Neuronal stem cell (in vitro differentiated cells): ENCODE measurements at regions not wholly inside any gene's neighbourhood (a gene's known extent, or its start where the extent isn't known, plus 50 kb on each side); places are given as distances from the start of the nearest gene placed in this dataset.

ENCODE experiments used
- DNase-seq: peaks from one replicate; pipeline ENCODE4 v3.0.0-alpha.2; 2013; ENCODE audit warnings: low spot score
- H2AFZ ChIP-seq: one replicate; pipeline ENCODE4 v1.6.1; 2013; ENCODE audit warnings: mild to moderate bottlenecking, low read length, inconsistent platforms
- H2AK5ac ChIP-seq: 2 replicates; pipeline ENCODE4 v1.6.1; 2013; ENCODE audit warnings: low read depth, mild to moderate bottlenecking, inconsistent platforms, low read length, moderate library complexity, mixed read lengths
- H2BK120ac ChIP-seq: 2 replicates; pipeline ENCODE4 v1.6.1; 2013; ENCODE audit warnings: low read depth, mild to moderate bottlenecking, inconsistent platforms, low read length, moderate library complexity, mixed read lengths
- H2BK12ac ChIP-seq: one replicate; pipeline ENCODE4 v1.6.1; 2013; ENCODE audit warnings: low read length, inconsistent platforms
- H2BK15ac ChIP-seq: 2 replicates; pipeline ENCODE4 v1.6.1; 2013; ENCODE audit warnings: mild to moderate bottlenecking, low read length, inconsistent platforms, mixed read lengths
- H2BK5ac ChIP-seq: one replicate; pipeline ENCODE4 v1.6.1; 2013; ENCODE audit warnings: inconsistent platforms, mild to moderate bottlenecking, low read length, moderate library complexity
- H3K14ac ChIP-seq: one replicate; pipeline ENCODE4 v1.6.1; 2013; ENCODE audit warnings: low read length, inconsistent platforms
- H3K18ac ChIP-seq: 2 replicates; pipeline ENCODE4 v1.6.1; 2013; ENCODE audit warnings: low read length, inconsistent platforms
- H3K23ac ChIP-seq: 2 replicates; pipeline ENCODE4 v1.6.1; 2013; ENCODE audit warnings: low read depth, mild to moderate bottlenecking, mixed read lengths, low read length, inconsistent platforms; ENCODE audit not compliant: poor library complexity
- H3K27ac ChIP-seq: replicated peaks from 3 replicates; pipeline ENCODE4 v1.5.1; 2013; ENCODE audit warnings: low read length, inconsistent platforms
- H3K27me3 ChIP-seq, 3 experiments: 2 replicates each; pipeline ENCODE4 v1.6.1; 2013; ENCODE audit warnings: low read length in 3 of 3, mild to moderate bottlenecking in 2 of 3, inconsistent platforms in 1 of 3, low read depth in 1 of 3, mixed read lengths in 1 of 3, moderate library complexity in 1 of 3; ENCODE audit not compliant: control insufficient read depth in 3 of 3, insufficient read depth in 3 of 3
- H3K36me3 ChIP-seq, 2 donors: replicated peaks in 1 of 2; 2 replicates each; pipeline ENCODE4 v1.6.1; 2013; ENCODE audit warnings: low read length in 2 of 2; ENCODE audit not compliant: control insufficient read depth in 2 of 2, insufficient read depth in 2 of 2
- H3K4ac ChIP-seq: 2 replicates; pipeline ENCODE4 v1.6.1; 2013; ENCODE audit warnings: inconsistent platforms, mild to moderate bottlenecking, low read length, moderate library complexity
- H3K4me1 ChIP-seq, 2 donors: 1 replicate in 1 of 2; 2 replicates in 1 of 2; pipeline ENCODE4 v1.6.1; 2013; ENCODE audit warnings: low read length in 2 of 2, low read depth in 1 of 2; ENCODE audit not compliant: control insufficient read depth in 2 of 2, insufficient read depth in 1 of 2
- H3K4me2 ChIP-seq: one replicate; pipeline ENCODE4 v1.6.1; 2013; ENCODE audit warnings: mild to moderate bottlenecking, low read length, inconsistent platforms; ENCODE audit not compliant: insufficient read depth, poor library complexity, severe bottlenecking
- H3K4me3 ChIP-seq, 2 donors: 2 replicates each; pipeline ENCODE4 v1.5.1; 2013; ENCODE audit warnings: low read length in 2 of 2, mild to moderate bottlenecking in 2 of 2, inconsistent platforms in 1 of 2, moderate library complexity in 1 of 2
- H3K79me1 ChIP-seq: one replicate; pipeline ENCODE4 v1.6.1; 2013; ENCODE audit warnings: low read depth, mild to moderate bottlenecking, inconsistent platforms, low read length, moderate library complexity
- H3K9ac ChIP-seq: one replicate; pipeline ENCODE4 v1.6.1; 2013; ENCODE audit warnings: mild to moderate bottlenecking, low read depth, low read length, inconsistent platforms; ENCODE audit not compliant: poor library complexity
- H3K9me3 ChIP-seq, 2 donors: replicated peaks in 1 of 2; 2 replicates each; pipeline versions ENCODE3 to v1.6.1; 2013; ENCODE audit warnings: low read length in 2 of 2, mild to moderate bottlenecking in 2 of 2, inconsistent platforms in 1 of 2, low read depth in 1 of 2, mixed read lengths in 1 of 2, moderate library complexity in 1 of 2; ENCODE audit not compliant: control insufficient read depth in 2 of 2, insufficient read depth in 1 of 2
- H4K8ac ChIP-seq: one replicate; pipeline ENCODE4 v1.6.1; 2013; ENCODE audit warnings: low read depth, mild to moderate bottlenecking, inconsistent platforms, low read length, moderate library complexity
- H4K91ac ChIP-seq: one replicate; pipeline ENCODE4 v1.6.1; 2013; ENCODE audit warnings: low read length, low read depth, mild to moderate bottlenecking, inconsistent platforms; ENCODE audit not compliant: poor library complexity
- WGBS, 2 donors: extraction: QIAGEN DNeasy Blood & Tissue Kit; methylation state at CpG; one replicate each; pipeline ENCODE4 v1.1.7; 2013; ENCODE audit warnings: missing lambda C conversion rate in 2 of 2, mixed read lengths in 1 of 2; ENCODE audit not compliant: insufficient read length in 2 of 2, insufficient replicate concordance in 1 of 2; ENCODE audit errors: extremely low coverage in 2 of 2; 5-methylcytosine and 5-hydroxymethylcytosine counted together

DNA sequence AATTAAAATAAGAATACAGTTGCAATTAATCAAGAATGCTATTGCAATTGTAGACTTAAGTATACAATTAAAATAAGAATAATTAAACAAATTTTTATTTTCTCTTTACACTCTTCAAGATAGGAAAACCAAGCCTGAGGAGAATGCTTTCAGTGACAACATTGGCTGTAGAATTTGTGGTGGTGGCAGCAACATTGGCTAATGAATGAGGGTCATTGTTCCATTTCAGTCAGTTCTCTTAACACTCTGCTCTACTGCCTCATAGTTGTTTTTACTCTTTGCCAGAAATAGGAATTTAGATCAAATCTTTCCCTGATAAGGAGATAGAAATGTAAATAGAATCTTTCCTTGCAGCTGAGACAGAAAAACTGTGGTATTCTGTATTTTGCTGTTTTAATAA is 391.6 kb downstream of the PCDH20 start:
- Histone ChIP-seq H3K79me1 (no peaks in the 10 kb centered on the region), H3K4me3 (no peak overlapping the region), H3K9me3 (no peaks in the 10 kb centered on the region), H2BK120ac (no peak overlapping the region), H2AFZ (no peak overlapping the region), H4K8ac (no peak overlapping the region), H3K27me3 (no peaks in the 10 kb centered on the region), H4K91ac (no peak overlapping the region), H3K4ac (no peak overlapping the region), H3K18ac (no peak overlapping the region), H2BK5ac (no peak overlapping the region), H3K4me1 (peaks cover 0 to 2% of the 10 kb centered on the region in 2 donors), H3K9ac (no peak overlapping the region), H3K27ac (no peak overlapping the region), H3K4me2 (no peak overlapping the region), H3K36me3 (no peaks in the 10 kb centered on the region), H2BK12ac (no peak overlapping the region), H2AK5ac (no peak overlapping the region), H3K23ac (no peak overlapping the region), H3K14ac (no peak overlapping the region), H2BK15ac (no peak overlapping the region)
- no peak for DNase-seq

DNA sequence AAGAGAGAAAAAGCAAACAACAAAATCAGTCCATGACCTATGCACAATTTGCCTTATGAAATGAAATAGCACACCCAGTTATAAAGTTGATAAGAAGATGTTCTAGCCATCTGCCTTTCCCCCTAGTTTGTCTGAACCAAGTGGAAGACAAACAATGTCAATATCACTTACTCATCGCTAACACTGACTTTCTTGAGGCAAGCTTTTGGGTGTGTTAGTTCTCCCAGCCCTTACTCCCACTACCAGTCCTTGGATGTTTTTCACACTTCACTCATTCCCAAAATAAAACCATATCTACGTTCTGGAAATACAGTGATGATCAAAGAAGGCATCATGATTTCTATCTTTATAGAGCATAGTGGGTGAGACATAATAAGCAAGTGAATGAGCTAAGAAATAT is 393.8 kb downstream of the PCDH20 start:
- Histone ChIP-seq H3K36me3 (no peaks in the 10 kb centered on the region), H2BK15ac (no peak overlapping the region), H2BK12ac (no peak overlapping the region), H3K79me1 (no peaks in the 10 kb centered on the region), H3K9ac (no peak overlapping the region), H3K9me3 (no peaks in the 10 kb centered on the region), H4K91ac (no peak overlapping the region), H3K4me3 (no peak overlapping the region), H3K4me2 (no peak overlapping the region), H2AFZ (no peak overlapping the region), H2AK5ac (no peak overlapping the region), H3K4ac (no peak overlapping the region), H4K8ac (no peak overlapping the region), H2BK120ac (no peak overlapping the region), H3K4me1 (no peaks in the 10 kb centered on the region), H3K27me3 (no peaks in the 10 kb centered on the region), H3K14ac (no peak overlapping the region), H2BK5ac (no peak overlapping the region), H3K27ac (no peak overlapping the region), H3K18ac (no peak overlapping the region), H3K23ac (no peak overlapping the region)
- WGBS, 2 donors: no CpG with 5 or more reads among the region's 2 CpGs
- no peak for DNase-seq

DNA sequence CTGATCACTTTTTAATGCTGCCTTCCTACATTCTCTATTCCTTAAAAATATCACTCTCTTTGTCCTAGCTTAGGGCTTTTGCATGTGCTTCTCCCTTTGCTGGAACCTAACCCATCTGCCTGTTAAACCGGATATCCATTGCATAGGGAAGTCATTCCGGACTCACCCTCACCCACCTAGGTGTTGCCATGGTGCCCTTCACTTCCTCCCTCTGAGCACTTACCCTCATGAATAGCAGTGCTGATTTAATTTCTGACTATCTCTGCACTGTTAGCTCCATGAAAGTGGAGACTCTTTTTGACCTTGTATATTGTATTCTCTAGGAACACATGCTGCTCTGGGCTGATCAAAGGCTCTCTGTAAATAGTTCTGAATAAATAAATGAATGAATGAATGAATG is 401.9 kb downstream of the PCDH20 start:
- no peak overlapping the region for H4K8ac ChIP-seq
- no peaks in the 10 kb centered on the region for H3K36me3 ChIP-seq
- H2BK15ac ChIP-seq: no peak overlapping the region

GRCh38 chr13:61010358-61010757 is 405.3 kb downstream of the PCDH20 start:
- peaks cover 4 to 8% of the 10 kb centered on the region in 2 donors for H3K9me3 ChIP-seq
- H2AFZ ChIP-seq: no peak overlapping the region
- no peak overlapping the region for H4K8ac ChIP-seq
- no peak overlapping the region for H3K9ac ChIP-seq
- H3K14ac ChIP-seq: no peak overlapping the region
- no peak overlapping the region for H2BK120ac ChIP-seq
- no peak overlapping the region for H2BK15ac ChIP-seq
- H2AK5ac ChIP-seq: no peak overlapping the region
- WGBS, 2 donors: no CpG with 5 or more reads among the region's 2 CpGs
- H4K91ac ChIP-seq: no peak overlapping the region
- peaks cover 0 to 7% of the 10 kb centered on the region in 2 donors for H3K4me1 ChIP-seq
- no peaks in the 10 kb centered on the region for H3K36me3 ChIP-seq
- H2BK12ac ChIP-seq: no peak overlapping the region
- no peak overlapping the region for H3K27ac ChIP-seq
- H3K79me1 ChIP-seq: no peaks in the 10 kb centered on the region
- H3K18ac ChIP-seq: no peak overlapping the region
- H3K4ac ChIP-seq: no peak overlapping the region
- H2BK5ac ChIP-seq: no peak overlapping the region
- DNase-seq: no peak
- no peak overlapping the region for H3K4me2 ChIP-seq
- no peaks in the 10 kb centered on the region for H3K27me3 ChIP-seq
- H3K4me3 ChIP-seq: no peak overlapping the region
- no peak overlapping the region for H3K23ac ChIP-seq

More for the DNA sequence above, 401.9 kb downstream of the PCDH20 start:
- Histone ChIP-seq H3K9ac (no peak overlapping the region), H3K18ac (no peak overlapping the region), H3K9me3 (no peaks in the 10 kb centered on the region), H3K27me3 (no peaks in the 10 kb centered on the region), H3K23ac (no peak overlapping the region), H3K14ac (no peak overlapping the region), H3K4me3 (no peak overlapping the region), H3K79me1 (no peaks in the 10 kb centered on the region), H2AK5ac (no peak overlapping the region), H4K91ac (no peak overlapping the region), H3K4me2 (no peak overlapping the region), H2BK120ac (no peak overlapping the region), H3K4me1 (peaks cover 0 to 7% of the 10 kb centered on the region in 2 donors), H3K27ac (no peak overlapping the region), H2BK12ac (no peak overlapping the region), H2BK5ac (no peak overlapping the region), H3K4ac (no peak overlapping the region), H2AFZ (peak overlapping the region; percentile 70)
- WGBS, 2 donors: no CpG with 5 or more reads among the region's 2 CpGs
- no peak for DNase-seq
